ENCODE measurements at regions not wholly inside any gene's neighbourhood (a gene's known extent, or its start where the extent isn't known, plus 50 kb on each side); places are given as distances from the start of the nearest gene placed in this dataset.

GRCh38 chr5:5586721-5587120 lies 164.2 kb downstream of the ICE1 start:
- TF ChIP-seq CTCF (IDR thresholded peaks at IDR 0.05) (no peak), EZH2 (IDR thresholded peaks at IDR 0.05) (no peak), EZH2phosphoT487 (IDR thresholded peaks at IDR 0.05) (no peak)

Measured in neural progenitor cell (in vitro differentiated cells).